Liver (tissue), 7 donors: ENCODE measurements at regions not wholly inside any gene's neighbourhood (a gene's known extent, or its start where the extent isn't known, plus 50 kb on each side); places are given as distances from the start of the nearest gene placed in this dataset.

Experiments used
- DNase-seq: peaks from one replicate; pipeline ENCODE4 v3.0.0-alpha.2; 2017; ENCODE audit warnings: low spot score
- H3K27ac ChIP-seq, 2 donors: one replicate each; pipeline ENCODE4 v1.7.0; 2013; ENCODE audit warnings: inconsistent platforms in 2 of 2, low read length in 2 of 2, control low read depth in 1 of 2, low read depth in 1 of 2, mild to moderate bottlenecking in 1 of 2
- H3K27me3 ChIP-seq, 4 donors: one replicate each; pipeline versions ENCODE4 v1.6.1 to v1.7.0; 2013; ENCODE audit warnings: low read length in 3 of 4, inconsistent platforms in 1 of 4, mild to moderate bottlenecking in 1 of 4, moderate library complexity in 1 of 4; ENCODE audit not compliant: control insufficient read depth in 4 of 4, insufficient read depth in 4 of 4
- H3K36me3 ChIP-seq, 4 donors: one replicate each; pipeline versions ENCODE4 v1.6.1 to v1.7.0; 2013; ENCODE audit warnings: low read length in 3 of 4, mild to moderate bottlenecking in 3 of 4, low read depth in 1 of 4, moderate library complexity in 1 of 4; ENCODE audit not compliant: control insufficient read depth in 4 of 4, insufficient read depth in 3 of 4
- H3K4me1 ChIP-seq, 4 donors: one replicate each; pipeline versions ENCODE4 v1.6.1 to v1.7.0; 2013; ENCODE audit warnings: low read length in 3 of 4, mild to moderate bottlenecking in 3 of 4, moderate library complexity in 1 of 4; ENCODE audit not compliant: control insufficient read depth in 4 of 4, insufficient read depth in 4 of 4
- H3K4me3 ChIP-seq, 3 donors: one replicate each; pipeline versions ENCODE4 v1.6.1 to v1.7.0; 2013; ENCODE audit warnings: low read length in 3 of 3, control low read depth in 1 of 3, low read depth in 1 of 3, mild to moderate bottlenecking in 1 of 3
- H3K9ac ChIP-seq, 2 donors: one replicate each; pipeline ENCODE4 v1.7.0; 2013; ENCODE audit warnings: low read length in 2 of 2, mild to moderate bottlenecking in 2 of 2, moderate library complexity in 2 of 2, control low read depth in 1 of 2, low read depth in 1 of 2
- H3K9me3 ChIP-seq, 4 donors: one replicate each; pipeline versions ENCODE4 v1.6.1 to v1.7.0; 2013; ENCODE audit warnings: low read length in 3 of 4; ENCODE audit not compliant: control insufficient read depth in 4 of 4
- EGR1 ChIP-seq, 2 donors: IDR thresholded peaks; 2 replicates each; pipeline ENCODE4 v1.6.1; 2016 to 2018; ENCODE audit warnings: antibody characterized with exemption in 2 of 2, low read depth in 2 of 2
- FOXA1 ChIP-seq: IDR thresholded peaks from 2 replicates; pipeline ENCODE4 v1.6.1; 2016; ENCODE audit warnings: antibody characterized with exemption
- FOXA2 ChIP-seq: IDR thresholded peaks from 2 replicates; pipeline ENCODE4 v1.6.1; 2016; ENCODE audit warnings: antibody characterized with exemption
- HNF4A ChIP-seq, 2 donors: conservative IDR thresholded peaks; 2 replicates each; pipeline ENCODE4 v1.6.1; 2016; ENCODE audit warnings: antibody characterized with exemption in 2 of 2, mild to moderate bottlenecking in 2 of 2
- HNF4G ChIP-seq: IDR thresholded peaks from 2 replicates; pipeline ENCODE4 v1.6.1; 2016; ENCODE audit warnings: antibody characterized with exemption
- JUND ChIP-seq, 2 donors: IDR thresholded peaks; 2 replicates each; pipeline ENCODE4 v1.6.1; 2016; ENCODE audit warnings: antibody characterized with exemption in 2 of 2
- NR2F2 ChIP-seq: IDR thresholded peaks from 2 replicates; pipeline ENCODE4 v1.6.1; 2016; ENCODE audit warnings: antibody characterized with exemption
- REST ChIP-seq: IDR thresholded peaks from 2 replicates; pipeline ENCODE4 v1.6.1; 2016; ENCODE audit warnings: antibody characterized with exemption, mild to moderate bottlenecking
- RXRA ChIP-seq, 2 donors: IDR thresholded peaks; 2 replicates each; pipeline ENCODE4 v1.6.1; 2017 to 2018; ENCODE audit warnings: antibody characterized with exemption in 2 of 2, mild to moderate bottlenecking in 1 of 2
- YY1 ChIP-seq: IDR thresholded peaks from 2 replicates; pipeline ENCODE4 v1.6.1; 2016; ENCODE audit warnings: antibody characterized with exemption, mild to moderate bottlenecking
- WGBS: extraction: QIAGEN DNeasy Blood & Tissue Kit; methylation state at CpG from one replicate; pipeline ENCODE4 v1.1.7; 2013; 5-methylcytosine and 5-hydroxymethylcytosine counted together
- TF ChIP-seq, protein P1 (sequence below): IDR thresholded peaks from 2 replicates; pipeline ENCODE4 v1.6.1; 2016; ENCODE audit warnings: antibody characterized with exemption
- donor health status: healthy.
- donor health status: healthy.
- donor health status: healthy.
- donor health status: healthy.

DNA sequence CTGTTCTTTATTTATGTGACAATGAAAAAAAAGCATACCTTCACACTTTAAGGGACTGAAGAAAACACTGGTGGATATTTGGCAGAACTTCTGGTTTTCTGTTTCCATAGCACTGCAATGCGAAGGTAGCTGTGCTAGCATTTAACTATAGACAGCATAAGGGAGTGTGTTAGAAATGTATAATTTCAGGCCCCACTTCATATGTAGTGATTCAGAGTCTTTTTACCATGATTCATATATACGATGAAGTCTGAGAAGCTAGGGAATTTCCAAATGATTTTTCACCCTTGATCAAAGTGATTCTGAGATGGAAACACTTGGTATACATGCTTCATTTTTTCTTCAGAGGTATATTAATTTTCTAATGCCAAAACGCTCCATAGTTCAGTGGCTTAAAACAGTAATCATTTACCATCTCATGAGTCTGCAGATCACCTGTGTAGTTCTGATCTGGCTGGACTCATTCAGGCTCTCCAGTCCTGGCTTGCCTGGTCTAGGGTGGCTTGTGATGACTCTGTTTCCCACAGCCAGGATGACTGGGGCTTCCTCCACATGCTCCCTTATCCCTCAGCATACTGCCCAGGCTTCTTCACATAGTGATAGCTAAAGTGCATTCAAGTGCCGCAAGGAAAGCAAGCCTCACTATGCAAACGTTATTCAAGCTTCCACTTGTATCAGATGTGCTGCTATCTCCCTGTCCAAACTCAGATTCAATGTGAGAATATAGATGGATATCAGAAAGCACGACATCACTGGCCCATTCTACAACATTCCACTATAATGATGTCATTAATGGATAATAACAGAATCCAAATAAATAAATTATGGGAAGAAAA is 790.1 kb downstream of the TECRL start:
- Histone ChIP-seq H3K27ac (no peak overlapping the region), H3K9ac (no peak overlapping the region), H3K36me3 (no peaks in the 10 kb centered on the region), H3K4me3 (no peak overlapping the region), H3K9me3 (no peaks in the 10 kb centered on the region), H3K27me3 (no peaks in the 10 kb centered on the region), H3K4me1 (no peaks in the 10 kb centered on the region)
- TF ChIP-seq NR2F2 = no peak
- DNase-seq = no peak
- 31% methylated on average over 6 of the region's 6 CpGs for WGBS

DNA sequence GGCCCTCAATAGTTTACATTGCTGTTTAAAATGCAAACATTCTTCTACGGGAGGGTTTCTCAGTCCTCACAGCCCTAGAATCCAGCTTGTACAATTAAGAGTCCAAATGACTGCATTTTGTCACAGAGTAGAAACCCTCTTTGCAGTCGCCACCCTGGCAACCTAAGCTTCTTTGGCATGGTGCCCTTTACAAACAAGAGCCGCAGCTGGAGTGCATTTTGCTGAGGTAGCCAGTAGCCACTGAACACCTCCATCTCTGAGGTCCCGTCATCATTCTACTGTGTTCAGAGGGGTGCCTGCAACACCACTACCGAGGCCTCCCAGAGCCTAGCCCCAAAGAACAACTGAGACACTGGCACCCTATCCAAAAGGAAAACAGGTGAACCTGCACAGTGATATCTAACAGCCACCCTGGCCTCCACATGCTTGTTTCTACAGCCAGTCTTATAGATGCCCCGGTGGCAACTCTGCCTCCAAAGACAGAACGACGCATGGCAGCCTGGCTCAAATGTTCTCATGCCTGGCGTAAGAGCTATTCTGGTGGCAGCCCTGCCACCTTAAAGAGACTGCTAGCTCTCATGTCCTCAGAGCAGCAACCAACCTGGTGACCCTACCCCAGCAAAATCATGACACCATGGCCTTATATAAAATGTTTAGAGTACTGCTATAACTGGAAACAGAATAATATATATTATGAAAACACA is 801.9 kb downstream of the TECRL start:
- H3K4me3 ChIP-seq = no peak overlapping the region
- H3K9me3 ChIP-seq = no peaks in the 10 kb centered on the region
- no peak overlapping the region for H3K27ac ChIP-seq
- 64% methylated on average over 9 of the region's 9 CpGs for WGBS
- H3K27me3 ChIP-seq = no peaks in the 10 kb centered on the region
- no peaks in the 10 kb centered on the region for H3K4me1 ChIP-seq
- H3K9ac ChIP-seq = no peak overlapping the region
- TF ChIP-seq HNF4A (conservative IDR thresholded peaks at IDR 0.05) (no peak), YY1 (no peak)
- DNase-seq = no peak
- no peaks in the 10 kb centered on the region for H3K36me3 ChIP-seq

- TF ChIP-seq HNF4G = no peak
- no peak for TF ChIP-seq HNF4A (conservative IDR thresholded peaks at IDR 0.05)
- TF ChIP-seq, protein P1, sequence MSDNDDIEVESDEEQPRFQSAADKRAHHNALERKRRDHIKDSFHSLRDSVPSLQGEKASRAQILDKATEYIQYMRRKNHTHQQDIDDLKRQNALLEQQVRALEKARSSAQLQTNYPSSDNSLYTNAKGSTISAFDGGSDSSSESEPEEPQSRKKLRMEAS = no peak
- no peak for TF ChIP-seq JUND (IDR thresholded peaks at IDR 0.05)
- no peak for TF ChIP-seq REST
- no peak for TF ChIP-seq FOXA2
- TF ChIP-seq EGR1 (IDR thresholded peaks at IDR 0.05; ENCODE audit: low read depth in 2 of 2) = no peak
- no peak for TF ChIP-seq FOXA1
- no peak for TF ChIP-seq RXRA (IDR thresholded peaks at IDR 0.05)
- WGBS = 35% methylated on average over 6 of the region's 6 CpGs
- Histone ChIP-seq H3K9ac (no peak overlapping the region), H3K27ac (no peak overlapping the region), H3K27me3 (no peaks in the 10 kb centered on the region), H3K4me3 (no peak overlapping the region), H3K36me3 (no peaks in the 10 kb centered on the region), H3K9me3 (peaks cover 0 to 2% (median 0%) of the 10 kb centered on the region in 4 donors), H3K4me1 (no peaks in the 10 kb centered on the region)
- no peak for DNase-seq
These were observed 819.5 kb downstream of the TECRL start for GRCh38 chr4:63589796-63590195.
